Epithelial cell of proximal tubule (primary cell): ENCODE measurements at regions not wholly inside any gene's neighbourhood (a gene's known extent, or its start where the extent isn't known, plus 50 kb on each side); places are given as distances from the start of the nearest gene placed in this dataset.
"Not testable (repeated sequence)": the region's sequence is repeated elsewhere in the genome, so short reads cannot be mapped to it uniquely, and the experiment has no call there.

Source experiments
- DNase-seq: peaks from one replicate; pipeline ENCODE4 v3.0.0-alpha.2; 2011; ENCODE audit warnings: low read depth
- H3K4me3 ChIP-seq: 2 replicates; pipeline ENCODE4 v1.5.1; 2011; ENCODE audit warnings: low read depth, mild to moderate bottlenecking, low read length
- CTCF ChIP-seq: conservative IDR thresholded peaks from 2 replicates; pipeline ENCODE4 v1.5.1; 2012; ENCODE audit warnings: low read depth, mild to moderate bottlenecking, low read length

- no peak for DNase-seq
- H3K4me3 ChIP-seq: no peak overlapping the region
- TF ChIP-seq CTCF: no peak
These were observed 378.9 kb downstream of the CAAP1 start for GRCh38 chr9:26513730-26514129.

- no peak for TF ChIP-seq CTCF
- DNase-seq: no peak
These were observed 382.5 kb downstream of the CAAP1 start for GRCh38 chr9:26510137-26510536.

GRCh38 chr9:26508897-26509296, 383.7 kb downstream of the CAAP1 start:
- no peak for DNase-seq
- H3K4me3 ChIP-seq: no peak overlapping the region
- no peak for TF ChIP-seq CTCF

More at GRCh38 chr9:26510137-26510536, 382.5 kb downstream of the CAAP1 start:
- H3K4me3 ChIP-seq: no peak overlapping the region

GRCh38 chr9:26504057-26504456, 388.5 kb downstream of the CAAP1 start:
- TF ChIP-seq CTCF: no peak
- no peak for DNase-seq
- H3K4me3 ChIP-seq: no peak overlapping the region

GRCh38 chr9:26502311-26502710, 390.3 kb downstream of the CAAP1 start:
- no peak overlapping the region for H3K4me3 ChIP-seq
- no peak for TF ChIP-seq CTCF
- no peak for DNase-seq

- no peak for DNase-seq
- no peak for TF ChIP-seq CTCF
- H3K4me3 ChIP-seq: no peak overlapping the region
These were observed 392.1 kb downstream of the CAAP1 start for GRCh38 chr9:26500471-26500870.

GRCh38 chr9:26492608-26493521, 399.7 kb downstream of the CAAP1 start:
- not testable (repeated sequence) for H3K4me3 ChIP-seq, DNase-seq

- not testable (repeated sequence) for H3K4me3 ChIP-seq, DNase-seq
These were observed 400.5 kb downstream of the CAAP1 start for GRCh38 chr9:26491922-26492607.
